Ramos (cell line): ENCODE measurements at regions not wholly inside any gene's neighbourhood (a gene's known extent, or its start where the extent isn't known, plus 50 kb on each side); places are given as distances from the start of the nearest gene placed in this dataset.

Source experiments
- in situ Hi-C: fragments of 300-500 bp; cut with MboI; formaldehyde crosslinking; loops from one replicate; pipeline ENCODE4 v1.14.3; 2022; ENCODE audit warnings: low sequenced_read_pairs; ENCODE audit not compliant: unreplicated experiment

DNA sequence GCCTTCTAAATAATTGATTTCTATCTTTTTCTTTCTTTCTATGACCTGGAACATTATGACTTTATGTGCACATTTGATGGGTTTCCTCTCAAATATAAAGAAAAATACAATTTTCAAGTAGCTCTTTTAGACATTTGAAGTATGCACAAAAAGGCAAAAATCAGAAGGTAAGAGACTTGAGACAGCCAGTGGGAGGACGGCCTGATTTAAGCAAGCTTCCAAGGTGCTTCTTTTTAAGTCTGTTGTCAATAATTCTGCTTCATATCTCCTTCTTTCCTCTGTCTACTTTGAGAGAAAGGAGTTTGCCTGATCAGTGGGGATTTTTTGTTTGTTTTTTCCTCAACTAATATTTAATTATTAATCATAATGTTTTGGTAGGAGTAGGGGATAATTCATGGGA is 188.2 kb upstream of the ARHGAP20 start:
- in situ Hi-C loops: no loop called here

- in situ Hi-C loops: no loop called here
These were observed 184.8 kb upstream of the ARHGAP20 start for GRCh38 chr11:110897035-110897434.

DNA sequence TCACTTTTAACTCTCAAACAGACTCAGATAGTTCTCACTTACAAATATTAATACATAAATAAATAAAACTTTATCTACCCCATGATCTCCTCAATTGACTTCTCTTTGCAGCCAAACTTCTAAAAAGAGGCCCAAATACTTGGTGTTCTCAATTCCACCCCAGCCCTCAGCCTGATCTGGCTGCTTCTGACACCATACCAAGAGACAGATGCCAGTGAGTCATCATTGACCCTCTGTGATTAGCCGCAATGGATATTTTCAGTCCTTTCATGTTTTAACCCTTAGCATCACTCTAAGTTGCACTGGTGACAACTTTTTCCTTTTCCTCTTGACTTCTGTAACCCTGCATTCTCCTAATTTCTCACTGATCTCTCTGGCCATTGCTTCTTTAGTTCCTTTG is 184.1 kb upstream of the ARHGAP20 start:
- in situ Hi-C loops: no loop called here

GRCh38 chr11:110894224-110894623 is 182.0 kb upstream of the ARHGAP20 start:
- in situ Hi-C loops: no loop called here

DNA sequence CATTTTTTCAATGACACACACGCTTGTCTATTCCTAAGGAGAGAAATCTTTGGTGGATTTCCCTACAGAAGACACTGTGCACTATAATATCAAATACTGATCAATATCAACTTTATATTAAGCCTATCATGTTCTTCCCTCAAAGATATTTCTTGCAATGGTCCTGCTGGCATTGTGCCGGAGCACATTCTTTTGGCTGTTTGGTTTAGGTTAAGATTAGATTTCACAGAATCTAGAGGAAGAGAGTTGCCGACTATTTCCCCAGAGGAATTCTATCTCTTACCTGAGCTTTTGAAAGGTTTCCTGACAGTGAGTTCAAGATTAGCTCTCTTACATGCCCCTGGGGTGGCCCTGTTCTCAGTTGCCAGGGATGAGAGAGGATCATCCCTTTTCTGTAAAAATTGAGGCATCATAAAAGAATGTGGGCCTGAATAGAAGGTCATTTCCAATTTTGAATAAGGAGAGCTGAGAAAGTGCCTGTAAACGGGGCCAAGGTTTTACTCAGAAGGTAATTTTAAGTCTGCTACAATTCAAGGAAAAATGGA is 180.6 kb upstream of the ARHGAP20 start:
- in situ Hi-C loops: no loop called here

DNA sequence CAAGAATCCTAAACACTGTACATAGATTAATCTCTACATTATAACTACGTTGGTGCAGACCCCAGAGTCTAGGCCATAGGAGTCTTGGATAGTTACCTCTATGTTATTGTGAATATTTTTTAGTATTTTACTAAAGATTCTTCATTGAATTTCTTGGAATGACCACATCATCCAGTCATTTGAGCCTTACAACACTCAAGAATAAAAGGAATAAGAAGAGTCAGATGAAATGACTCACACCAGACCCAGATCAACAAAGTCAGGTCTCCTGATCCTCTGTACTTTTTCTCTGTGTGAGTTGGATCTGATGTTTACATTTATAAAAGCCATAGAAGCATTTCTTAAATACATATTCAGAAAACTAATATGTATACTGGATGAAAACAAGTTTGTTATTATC is 179.2 kb upstream of the ARHGAP20 start:
- in situ Hi-C loops: no loop called here

- in situ Hi-C loops: no loop called here
These were observed 178.8 kb upstream of the ARHGAP20 start for GRCh38 chr11:110890995-110891394.

DNA sequence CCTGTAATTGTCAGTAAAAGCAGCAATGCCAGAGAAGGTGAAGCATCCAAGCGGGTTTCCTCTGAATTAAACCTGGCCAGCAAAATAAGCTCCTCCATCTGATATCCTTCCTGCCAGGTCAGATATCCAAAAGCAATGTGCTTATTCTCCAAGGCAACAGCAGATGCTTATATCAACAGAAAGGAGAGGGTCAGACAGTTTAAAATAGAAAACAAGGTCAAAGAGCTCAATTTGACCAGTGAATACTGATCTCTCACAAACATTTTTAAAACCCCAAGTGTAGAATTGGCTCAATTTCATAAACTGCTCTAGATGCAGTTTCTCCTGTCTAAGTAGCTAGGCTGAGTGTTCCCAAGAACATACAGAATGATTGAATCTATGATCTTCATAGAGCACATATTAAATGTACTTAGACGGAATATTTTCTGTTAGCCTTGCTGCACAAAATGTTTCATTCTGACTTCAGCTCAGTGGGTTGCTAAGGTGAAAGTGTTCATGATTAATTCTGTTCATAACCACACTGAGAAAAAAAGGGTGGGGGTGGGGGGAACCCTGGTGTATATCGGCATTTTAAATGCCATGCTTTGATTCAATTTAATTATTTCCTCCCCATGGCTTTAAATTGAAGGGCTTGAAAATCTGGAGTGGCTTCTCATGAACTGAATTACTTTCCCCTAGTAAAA is 174.2 kb upstream of the ARHGAP20 start:
- in situ Hi-C loops: no loop called here

- in situ Hi-C loops: no loop called here
These were observed 171.0 kb upstream of the ARHGAP20 start for GRCh38 chr11:110883256-110883655.

DNA sequence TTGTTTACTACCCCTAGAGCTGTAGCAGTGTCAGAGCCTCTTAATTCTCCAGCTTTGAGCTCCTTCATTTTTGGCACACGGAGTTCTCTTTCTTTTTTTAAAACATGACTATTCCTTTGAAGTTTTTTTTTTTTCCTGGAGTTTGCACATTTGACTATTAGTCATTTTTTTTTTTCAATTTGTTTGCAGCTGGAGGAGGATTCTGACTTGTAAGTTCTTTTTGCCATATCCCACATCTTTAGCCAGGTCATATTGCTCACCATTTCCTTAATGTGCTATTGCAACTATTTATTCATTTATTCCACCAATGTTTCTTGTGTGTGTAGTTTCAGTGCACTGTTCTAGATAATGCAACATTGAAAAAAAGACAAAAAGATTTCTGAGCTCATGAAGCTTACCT is 166.3 kb upstream of the ARHGAP20 start:
- in situ Hi-C loops: no loop called here

GRCh38 chr11:110874437-110875030 is 162.3 kb upstream of the ARHGAP20 start:
- in situ Hi-C loops: no loop called here

GRCh38 chr11:110873975-110874374 is 161.7 kb upstream of the ARHGAP20 start:
- in situ Hi-C loops: no loop called here

- in situ Hi-C loops: no loop called here
These were observed 158.7 kb upstream of the ARHGAP20 start for GRCh38 chr11:110870816-110871522.

DNA sequence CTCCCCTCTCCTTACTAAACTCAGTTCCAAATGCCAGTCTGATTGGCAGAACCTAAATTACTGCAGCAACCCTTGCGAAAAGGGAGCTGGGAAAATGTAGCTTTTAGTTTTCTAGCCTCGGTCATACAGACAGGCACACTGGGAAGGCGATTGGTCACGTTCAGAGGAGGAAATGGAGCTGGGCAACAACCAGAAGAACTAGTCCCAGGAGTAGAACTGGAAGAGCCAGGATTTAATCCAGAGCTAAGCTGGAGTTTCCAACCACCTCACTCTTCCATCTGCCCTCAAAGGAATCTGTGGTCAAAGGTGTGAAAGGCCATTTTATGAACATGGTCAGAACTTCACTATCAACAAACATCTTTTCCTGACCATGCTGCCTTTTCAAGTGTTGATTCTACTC is 155.7 kb upstream of the ARHGAP20 start:
- in situ Hi-C loops: no loop called here

DNA sequence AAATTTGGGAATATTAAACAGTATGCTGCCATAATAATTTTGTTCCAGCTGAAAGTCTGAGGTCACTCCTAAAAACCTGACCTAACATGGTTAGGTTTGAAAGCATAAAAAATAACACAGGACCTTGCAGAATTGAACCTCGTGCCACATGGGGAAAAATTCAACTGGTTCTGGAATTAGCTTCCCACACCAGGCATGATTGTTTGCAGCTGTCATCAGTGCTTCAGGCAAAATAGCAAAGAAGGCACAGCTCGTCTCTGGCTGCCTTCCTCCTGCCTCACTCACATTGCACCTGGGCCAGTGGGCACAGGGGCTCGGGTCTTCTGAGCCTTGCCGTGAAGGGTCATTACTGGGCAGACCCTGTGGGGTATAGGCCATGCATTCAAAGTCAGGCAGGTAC is 153.8 kb upstream of the ARHGAP20 start:
- in situ Hi-C loops: no loop called here

DNA sequence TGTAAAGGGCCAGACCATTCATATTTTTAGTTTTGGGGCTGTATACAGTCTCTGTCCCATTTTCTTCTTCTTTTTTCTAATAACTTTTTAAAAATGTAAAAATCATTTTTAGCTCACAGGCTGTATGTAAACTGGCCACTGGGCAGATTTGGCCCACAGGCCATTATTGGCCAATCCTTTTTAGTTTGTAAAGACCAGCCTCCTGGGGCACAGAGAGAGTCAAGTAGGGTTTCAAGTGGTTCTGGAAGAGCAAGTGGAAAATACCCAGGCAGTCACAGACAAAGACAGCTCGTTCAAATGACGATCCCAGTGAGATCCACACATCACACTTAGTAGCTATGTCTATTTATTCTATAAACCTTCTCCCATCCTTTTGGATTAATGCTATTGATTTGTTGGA is 150.2 kb upstream of the ARHGAP20 start:
- in situ Hi-C loops: no loop called here

DNA sequence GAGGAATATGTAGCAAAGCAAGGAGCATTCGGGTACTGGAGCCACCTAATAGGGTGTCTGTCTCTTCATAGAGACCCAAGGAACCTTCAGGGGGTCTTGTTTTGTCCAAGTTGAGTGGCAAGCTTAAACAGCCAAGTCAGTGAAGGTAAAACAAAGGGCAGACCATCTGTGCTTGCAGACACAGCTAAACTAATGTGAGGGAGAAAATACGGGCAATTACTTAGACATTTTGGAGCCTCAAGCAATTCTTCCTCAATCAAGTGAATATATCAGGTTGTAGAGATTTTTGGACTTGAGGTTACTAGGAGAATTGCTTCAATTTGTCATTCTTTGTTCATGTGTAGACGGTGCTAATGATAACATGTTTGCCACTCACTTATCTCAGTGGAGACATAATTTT is 148.2 kb upstream of the ARHGAP20 start:
- in situ Hi-C loops: no loop called here

DNA sequence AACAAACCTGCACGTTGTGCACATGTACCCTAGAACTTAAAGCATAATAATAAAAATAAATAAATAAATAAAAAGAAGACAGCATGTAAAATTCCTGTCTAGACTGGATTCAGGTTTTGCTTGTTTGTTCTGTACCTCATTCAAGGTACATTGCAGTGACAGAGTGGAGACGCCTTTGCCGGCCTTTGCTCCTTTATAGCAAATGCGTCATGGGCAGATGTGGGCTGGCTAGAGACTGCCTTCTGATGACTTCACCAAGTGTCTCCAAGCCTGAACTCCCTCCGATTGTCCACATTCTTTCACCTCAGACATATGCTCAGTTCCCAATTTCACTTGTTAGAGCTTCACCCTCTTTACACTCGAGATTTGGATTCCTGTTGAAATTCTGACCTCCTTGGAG is 147.8 kb upstream of the ARHGAP20 start:
- in situ Hi-C loops: no loop called here

DNA sequence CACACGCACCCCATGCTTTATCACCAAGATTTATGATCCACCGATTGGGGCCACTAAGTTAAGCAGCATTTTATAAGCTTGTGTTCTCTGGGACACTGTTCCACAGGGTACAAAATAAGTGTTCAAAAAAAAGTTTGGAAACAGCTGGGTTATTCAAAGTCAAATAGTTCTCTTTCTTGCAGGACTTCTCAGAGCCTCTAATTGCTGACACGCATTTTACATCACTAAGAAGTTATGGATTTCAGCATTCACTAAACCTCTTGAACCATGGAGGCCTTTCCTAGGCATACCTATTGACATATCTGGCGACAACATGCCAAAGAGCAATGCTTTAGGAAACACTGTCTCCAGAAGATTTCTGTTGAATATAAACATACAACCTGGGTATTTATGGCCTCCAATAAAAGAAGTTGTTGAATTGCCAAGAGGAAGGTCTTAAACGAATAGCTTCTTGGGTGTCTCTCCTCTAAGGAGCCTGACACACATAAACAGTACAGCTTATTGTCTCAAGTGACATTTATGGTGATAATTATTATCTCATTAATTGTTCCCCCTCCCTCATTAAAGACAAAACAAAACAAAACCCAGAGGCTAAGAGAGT is 147.1 kb upstream of the ARHGAP20 start:
- in situ Hi-C loops: no loop called here

DNA sequence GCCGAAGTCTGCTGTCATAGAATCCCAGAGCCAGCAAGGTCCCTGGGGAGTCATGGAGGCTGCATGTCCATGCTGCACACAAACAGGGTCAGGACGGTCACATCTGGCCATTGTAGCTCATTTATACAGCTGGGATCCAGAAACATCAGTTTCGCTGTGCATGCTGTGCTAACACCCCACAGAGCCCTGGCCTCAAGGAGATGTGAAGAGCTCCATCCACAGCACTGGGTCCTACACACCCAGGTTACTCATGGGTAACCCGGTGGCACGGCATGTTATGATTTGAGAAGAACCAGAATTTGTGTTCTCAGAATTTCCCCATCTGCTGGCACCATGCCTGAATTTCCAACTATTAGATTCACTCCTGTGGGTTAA is 146.3 kb upstream of the ARHGAP20 start:
- in situ Hi-C loops: no loop called here

DNA sequence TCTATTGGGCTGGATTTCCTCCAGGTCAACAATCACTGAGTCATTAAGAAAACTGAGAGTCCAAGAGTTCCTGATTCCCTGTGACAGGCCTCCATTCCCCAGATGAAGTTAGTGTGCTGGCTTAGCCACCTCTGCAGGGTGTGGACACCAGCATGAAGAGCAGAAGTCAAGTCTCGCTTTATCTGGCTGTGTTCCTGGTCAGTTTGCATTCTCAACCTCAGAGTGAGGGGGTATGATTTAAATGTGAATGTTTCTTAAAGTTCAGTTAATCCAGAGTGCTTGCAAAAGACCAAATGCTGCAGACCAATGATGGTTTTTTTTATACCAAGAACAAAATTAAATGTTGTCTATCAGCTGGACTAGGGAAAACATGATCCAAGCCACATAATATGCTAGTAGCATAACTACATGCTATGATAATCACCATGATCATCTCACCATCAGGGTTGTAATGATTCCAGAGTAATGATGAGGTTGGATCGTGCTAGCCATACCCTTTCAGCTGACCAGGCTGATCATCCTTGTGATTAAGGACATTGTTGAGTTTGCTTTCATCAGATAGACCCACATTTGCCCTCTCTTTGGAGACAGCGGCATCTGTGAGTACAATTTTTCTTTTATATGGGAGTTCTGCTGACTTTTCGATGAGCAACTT is 145.8 kb upstream of the ARHGAP20 start:
- in situ Hi-C loops: no loop called here
